Myocyte (in vitro differentiated cells): ENCODE measurements at regions not wholly inside any gene's neighbourhood (a gene's known extent, or its start where the extent isn't known, plus 50 kb on each side); places are given as distances from the start of the nearest gene placed in this dataset.

ENCODE experiments used
- DNase-seq: peaks from one replicate; pipeline ENCODE4 v3.0.0-alpha.2; 2012; ENCODE audit warnings: low read depth

DNA sequence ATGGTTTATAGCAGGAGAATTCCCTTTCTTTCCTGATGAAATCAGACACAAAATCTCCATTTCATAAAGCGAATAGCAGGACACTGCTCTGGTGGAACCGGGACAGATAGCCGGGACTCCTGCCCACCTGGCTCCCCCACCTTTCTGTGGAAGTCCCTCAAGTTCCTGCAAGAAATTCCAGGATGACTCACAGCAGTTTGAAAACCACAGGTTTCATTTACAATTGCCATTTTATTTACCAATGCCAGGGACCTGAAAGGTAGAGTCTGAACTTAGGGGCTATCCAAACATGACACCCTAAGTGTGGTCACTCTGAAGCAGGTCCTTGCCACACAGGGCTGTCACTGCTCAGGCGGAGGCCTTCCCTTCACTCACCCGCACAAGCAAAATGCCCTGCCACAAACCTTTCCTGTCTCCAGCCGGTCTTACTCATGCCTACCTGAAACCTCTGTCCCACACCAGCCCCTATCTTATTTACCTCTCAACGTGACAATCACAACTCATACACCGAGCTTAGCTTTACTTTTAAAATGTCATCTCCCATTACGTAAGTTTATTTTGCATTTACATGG, 63.3 kb upstream of the TAF1L start:
- DNase-seq: no peak

- no peak for DNase-seq
Observed at GRCh38 chr9:32701321-32702022, 66.0 kb upstream of the TAF1L start.

- DNase-seq: no peak
Observed at GRCh38 chr9:32703635-32704034, 68.2 kb upstream of the TAF1L start.

GRCh38 chr9:32704343-32704742, 68.9 kb upstream of the TAF1L start:
- peak; percentile 45 for DNase-seq

- DNase-seq: peak; percentile 82
Observed at GRCh38 chr9:32705059-32705458, 69.6 kb upstream of the TAF1L start.

GRCh38 chr9:32706004-32706724, 70.7 kb upstream of the TAF1L start:
- DNase-seq: peak; percentile 46

GRCh38 chr9:32706725-32707100, 71.2 kb upstream of the TAF1L start:
- DNase-seq: peak; percentile 49

DNA sequence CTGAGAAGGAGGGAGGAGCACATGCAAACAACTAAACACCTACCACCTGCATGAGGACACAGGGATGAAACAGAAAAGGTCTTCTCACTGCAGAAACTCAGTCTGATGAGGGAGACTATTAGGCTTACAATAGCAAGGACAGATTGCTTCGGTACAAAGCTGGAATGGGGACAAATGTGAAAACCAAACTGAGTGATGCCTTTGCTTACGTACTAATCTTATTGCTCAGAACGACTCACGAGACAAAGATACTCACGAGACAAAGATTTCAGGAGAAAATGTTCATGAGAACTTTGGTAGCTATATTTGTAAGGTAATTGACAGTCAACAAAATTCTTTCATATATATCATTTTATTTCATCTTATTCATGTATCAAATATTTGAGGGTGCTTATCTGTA, 71.9 kb upstream of the TAF1L start:
- DNase-seq: no peak

DNA sequence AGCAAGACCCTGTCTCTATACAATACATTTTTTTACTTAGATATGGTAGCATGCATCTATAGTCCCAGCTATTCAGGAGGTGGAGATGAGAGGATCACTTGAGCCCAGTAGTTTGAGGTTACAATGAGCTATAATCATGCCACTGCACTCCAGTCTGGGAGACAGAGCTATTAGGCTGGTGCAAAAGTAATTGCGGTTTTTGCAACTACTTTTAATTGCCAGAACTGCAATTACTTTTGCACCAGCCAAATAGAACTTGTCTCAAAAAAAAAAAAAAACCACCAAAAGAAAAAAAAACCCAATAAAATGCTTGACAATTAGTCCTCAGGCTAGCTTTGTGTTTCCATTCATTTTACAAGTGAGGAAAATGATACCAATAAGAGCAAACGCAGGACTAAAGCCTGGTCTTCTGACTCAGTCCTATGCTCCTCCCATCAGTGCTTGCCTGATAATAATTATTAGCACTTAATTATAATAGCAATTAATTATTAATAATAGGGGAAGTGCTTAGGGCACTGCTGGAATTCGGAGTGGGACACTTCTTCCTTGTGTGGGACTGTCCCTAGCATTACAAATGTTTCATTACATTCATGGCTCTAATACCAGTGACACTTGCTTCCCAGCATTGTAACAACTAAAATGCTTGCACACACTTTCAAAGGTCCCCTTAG, 73.1 kb upstream of the TAF1L start:
- no peak for DNase-seq

GRCh38 chr9:32709871-32710270, 73.5 kb upstream of the TMEM215 start:
- no peak for DNase-seq

GRCh38 chr9:32716425-32716824, 66.9 kb upstream of the TMEM215 start:
- no peak for DNase-seq

- no peak for DNase-seq
Observed at GRCh38 chr9:32716955-32717543, 66.3 kb upstream of the TMEM215 start.

GRCh38 chr9:32722704-32723103, 60.6 kb upstream of the TMEM215 start:
- DNase-seq: no peak

DNA sequence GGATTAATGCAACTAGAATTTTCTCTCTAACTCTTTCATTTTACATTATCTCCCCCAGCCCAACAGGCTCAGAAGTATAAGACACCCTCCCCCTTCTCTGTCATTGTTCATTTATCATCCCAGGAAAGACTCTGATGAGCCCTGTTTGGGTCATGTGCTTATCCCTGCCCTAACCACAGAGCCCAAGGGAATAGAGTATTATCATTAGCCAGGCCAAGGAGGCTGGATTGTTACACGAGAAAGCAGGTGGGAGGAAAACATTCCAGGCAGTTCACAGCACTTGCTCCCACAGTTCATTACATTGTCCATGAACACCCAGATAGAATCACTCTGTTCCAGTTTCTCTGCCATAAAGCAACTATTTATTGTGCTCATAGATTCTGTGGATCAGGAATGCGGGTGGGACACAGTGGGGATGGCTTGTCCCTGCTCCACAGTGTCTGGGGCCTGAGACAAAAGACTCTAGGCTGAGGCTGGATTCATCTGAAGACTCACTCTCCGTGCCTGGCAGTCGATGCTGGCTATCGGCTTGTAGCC, 59.5 kb upstream of the TMEM215 start:
- peak; percentile 87 for DNase-seq

DNA sequence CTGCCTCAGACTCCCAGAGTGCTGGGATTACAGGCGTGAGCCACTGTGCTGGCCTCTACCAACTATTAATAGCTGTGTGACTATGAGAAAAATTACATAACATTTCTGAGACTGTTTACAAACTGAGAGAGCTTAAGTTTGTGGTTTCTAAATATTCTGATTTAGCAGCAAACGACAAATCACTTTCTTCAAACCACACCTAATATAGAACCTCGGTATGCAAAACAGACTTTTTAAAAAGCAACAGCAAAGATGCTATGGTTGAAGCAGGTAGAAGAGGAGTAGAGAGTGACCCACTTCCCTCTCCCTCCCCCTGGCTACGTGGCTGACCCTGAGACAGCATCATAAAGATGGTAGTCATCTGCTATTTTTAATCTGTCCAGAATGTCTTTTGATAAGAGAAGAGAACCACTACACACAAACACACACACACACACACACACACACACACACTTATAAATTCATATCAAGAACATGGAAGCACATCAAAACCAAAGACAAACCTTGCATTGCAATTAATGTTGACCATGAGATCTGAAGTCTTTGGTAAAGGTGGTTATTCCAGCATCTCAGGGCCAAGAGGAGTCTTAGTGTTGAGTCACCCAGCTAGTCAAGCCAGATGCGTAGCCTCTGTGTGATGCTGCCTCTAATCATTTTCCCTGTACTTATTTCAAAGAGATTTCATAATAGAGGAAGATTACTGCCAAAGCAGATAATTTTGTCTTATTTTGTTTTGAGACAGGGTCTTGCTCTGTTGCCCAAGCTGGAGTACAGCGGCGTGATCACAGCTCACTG, 58.1 kb upstream of the TMEM215 start:
- no peak for DNase-seq

DNA sequence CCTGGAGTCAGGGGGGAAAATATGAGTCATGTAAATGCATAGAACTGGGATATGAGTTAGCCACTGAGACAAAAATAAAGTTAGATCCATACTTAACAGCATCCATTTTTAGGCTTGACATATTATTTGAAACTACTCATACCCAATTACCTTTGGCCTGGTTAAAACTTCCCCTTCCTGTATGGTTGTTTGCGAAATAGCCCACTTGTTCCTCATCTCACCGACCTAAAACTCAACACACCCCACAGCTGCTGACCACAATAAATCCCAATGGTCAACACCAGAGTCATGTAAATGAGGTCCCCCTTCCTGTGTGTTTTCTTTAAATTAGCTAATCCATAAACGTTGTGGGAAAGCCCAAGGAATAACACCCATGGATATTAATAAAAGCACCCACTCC, 55.2 kb upstream of the TMEM215 start:
- no peak for DNase-seq
